Nephron (organoid): ENCODE measurements at regions not wholly inside any gene's neighbourhood (a gene's known extent, or its start where the extent isn't known, plus 50 kb on each side); places are given as distances from the start of the nearest gene placed in this dataset.

Source experiments
- H3K27ac Mint-ChIP-seq, 3 experiments: 2 replicates each; pipeline ENCODE4 v1.8.0; 2020; ENCODE audit warnings: mixed read lengths in 3 of 3, mild to moderate bottlenecking in 2 of 3, moderate library complexity in 1 of 3
- H3K27me3 Mint-ChIP-seq: 2 replicates; pipeline ENCODE4 v1.8.0; 2021; ENCODE audit warnings: low read depth, mild to moderate bottlenecking, moderate library complexity, mixed read lengths
- H3K36me3 Mint-ChIP-seq: 2 replicates; pipeline ENCODE4 v1.8.0; 2020; ENCODE audit warnings: low read depth, mixed read lengths
- H3K4me1 Mint-ChIP-seq: 2 replicates; pipeline ENCODE4 v1.8.0; 2020; ENCODE audit warnings: mixed read lengths
- H3K4me3 Mint-ChIP-seq, 3 experiments: 2 replicates each; pipeline ENCODE4 v1.8.0; 2020; ENCODE audit warnings: mild to moderate bottlenecking in 3 of 3, mixed read lengths in 3 of 3, moderate library complexity in 2 of 3
- H3K9me3 Mint-ChIP-seq: 2 replicates; pipeline ENCODE4 v1.8.0; 2020; ENCODE audit warnings: mixed read lengths
- TF ChIP-seq, protein P1 (sequence below), 3 experiments: fragments of 200-600 bp; sonication (generic); IDR thresholded peaks; one replicate each; pipeline ENCODE4 v1.5.0; 2021; ENCODE audit warnings: antibody characterized with exemption in 3 of 3; ENCODE audit not compliant: unreplicated experiment in 3 of 3

DNA sequence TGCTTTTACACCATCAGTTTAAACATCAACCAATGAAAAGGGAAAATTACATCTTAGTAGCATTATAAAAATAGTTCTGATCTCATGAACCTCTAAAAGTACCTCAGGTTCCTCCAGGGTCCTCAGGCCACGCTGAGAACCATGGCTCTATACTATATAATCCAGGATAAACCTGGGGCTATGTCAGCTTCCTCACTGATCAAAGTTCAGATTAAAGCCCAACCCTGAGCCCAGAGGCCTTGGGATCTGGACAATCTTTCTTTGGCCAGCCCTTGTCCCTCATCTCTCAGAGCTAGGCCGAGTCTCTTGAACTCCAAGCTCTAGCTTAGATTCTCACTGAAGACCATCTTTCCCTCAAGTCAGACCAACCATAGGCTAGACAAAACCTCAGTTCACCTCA is 168.3 kb downstream of the PLPP3 start:
- H3K4me3 Mint-ChIP-seq, result no peak overlapping the region
- H3K27me3 Mint-ChIP-seq, result peaks cover 5% of the 10 kb centered on the region
- H3K36me3 Mint-ChIP-seq, result peaks cover 6% of the 10 kb centered on the region
- TF ChIP-seq, protein P1, sequence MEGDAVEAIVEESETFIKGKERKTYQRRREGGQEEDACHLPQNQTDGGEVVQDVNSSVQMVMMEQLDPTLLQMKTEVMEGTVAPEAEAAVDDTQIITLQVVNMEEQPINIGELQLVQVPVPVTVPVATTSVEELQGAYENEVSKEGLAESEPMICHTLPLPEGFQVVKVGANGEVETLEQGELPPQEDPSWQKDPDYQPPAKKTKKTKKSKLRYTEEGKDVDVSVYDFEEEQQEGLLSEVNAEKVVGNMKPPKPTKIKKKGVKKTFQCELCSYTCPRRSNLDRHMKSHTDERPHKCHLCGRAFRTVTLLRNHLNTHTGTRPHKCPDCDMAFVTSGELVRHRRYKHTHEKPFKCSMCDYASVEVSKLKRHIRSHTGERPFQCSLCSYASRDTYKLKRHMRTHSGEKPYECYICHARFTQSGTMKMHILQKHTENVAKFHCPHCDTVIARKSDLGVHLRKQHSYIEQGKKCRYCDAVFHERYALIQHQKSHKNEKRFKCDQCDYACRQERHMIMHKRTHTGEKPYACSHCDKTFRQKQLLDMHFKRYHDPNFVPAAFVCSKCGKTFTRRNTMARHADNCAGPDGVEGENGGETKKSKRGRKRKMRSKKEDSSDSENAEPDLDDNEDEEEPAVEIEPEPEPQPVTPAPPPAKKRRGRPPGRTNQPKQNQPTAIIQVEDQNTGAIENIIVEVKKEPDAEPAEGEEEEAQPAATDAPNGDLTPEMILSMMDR (IDR thresholded peaks at IDR 0.05; ENCODE audit: unreplicated experiment in 3 of 3), result no peak
- H3K27ac Mint-ChIP-seq, result no peak overlapping the region
- peaks cover 6% of the 10 kb centered on the region for H3K4me1 Mint-ChIP-seq
- H3K9me3 Mint-ChIP-seq, result peaks cover 5% of the 10 kb centered on the region

DNA sequence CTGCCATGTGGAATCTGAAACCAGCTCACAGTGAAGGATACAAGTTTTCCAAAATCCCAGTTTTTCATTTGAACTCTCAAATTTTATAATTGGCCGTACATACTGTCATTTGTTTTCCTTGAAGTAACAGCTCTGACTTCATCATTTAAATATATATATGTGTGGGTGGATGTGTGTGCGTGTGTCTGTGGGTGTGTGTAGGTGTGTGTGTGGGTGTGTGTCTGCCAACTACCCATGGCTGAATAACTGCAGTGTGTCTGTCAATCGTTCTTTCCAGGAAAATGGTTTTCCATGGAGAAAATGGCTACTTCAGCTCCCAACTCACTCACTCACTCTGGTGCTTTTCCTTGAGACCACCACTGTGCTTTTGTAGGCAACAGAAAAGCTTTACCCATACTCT is 169.0 kb downstream of the PLPP3 start:
- no peak overlapping the region for H3K27ac Mint-ChIP-seq
- peaks cover 6% of the 10 kb centered on the region for H3K36me3 Mint-ChIP-seq
- no peak overlapping the region for H3K4me3 Mint-ChIP-seq
- H3K27me3 Mint-ChIP-seq, result peaks cover 4% of the 10 kb centered on the region
- TF ChIP-seq, protein P1 (IDR thresholded peaks at IDR 0.05; ENCODE audit: unreplicated experiment in 3 of 3), result no peak
- H3K4me1 Mint-ChIP-seq, result peaks cover 10% of the 10 kb centered on the region
- peaks cover 5% of the 10 kb centered on the region for H3K9me3 Mint-ChIP-seq

DNA sequence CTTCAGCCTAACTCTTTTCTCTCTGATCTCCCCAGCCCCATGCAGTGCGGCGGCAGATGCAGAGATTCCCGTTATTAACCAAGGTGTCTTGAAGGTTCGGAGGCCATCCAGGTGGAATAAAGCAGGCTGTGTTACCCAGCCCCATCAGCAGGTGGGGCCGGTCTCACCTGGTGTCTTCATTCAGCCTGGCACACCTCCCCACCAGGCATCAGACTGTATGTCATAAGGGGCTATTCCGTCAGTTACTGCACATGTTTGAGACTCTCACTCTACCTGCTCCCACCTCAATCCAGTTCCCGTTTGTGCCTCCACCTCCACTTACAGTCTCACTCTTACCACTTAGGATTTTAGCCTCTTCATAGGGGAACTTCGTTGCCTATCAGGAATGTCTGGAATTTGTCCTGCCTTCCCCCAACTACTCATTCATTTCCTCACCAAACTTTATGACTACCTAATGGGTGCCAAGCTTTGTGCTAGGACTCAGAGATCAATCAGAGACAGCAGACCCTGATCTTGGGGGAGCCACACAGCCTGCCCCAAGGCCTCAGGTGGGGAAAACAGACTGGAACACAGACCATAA is 170.2 kb downstream of the PLPP3 start:
- Mint-ChIP-seq H3K27ac (no peak overlapping the region), H3K4me1 (peaks cover 12% of the 10 kb centered on the region), H3K27me3 (no peaks in the 10 kb centered on the region), H3K4me3 (no peak overlapping the region), H3K36me3 (peaks cover 6% of the 10 kb centered on the region), H3K9me3 (peaks cover 5% of the 10 kb centered on the region)
- TF ChIP-seq, protein P1 (IDR thresholded peaks at IDR 0.05; ENCODE audit: unreplicated experiment in 3 of 3), result no peak

DNA sequence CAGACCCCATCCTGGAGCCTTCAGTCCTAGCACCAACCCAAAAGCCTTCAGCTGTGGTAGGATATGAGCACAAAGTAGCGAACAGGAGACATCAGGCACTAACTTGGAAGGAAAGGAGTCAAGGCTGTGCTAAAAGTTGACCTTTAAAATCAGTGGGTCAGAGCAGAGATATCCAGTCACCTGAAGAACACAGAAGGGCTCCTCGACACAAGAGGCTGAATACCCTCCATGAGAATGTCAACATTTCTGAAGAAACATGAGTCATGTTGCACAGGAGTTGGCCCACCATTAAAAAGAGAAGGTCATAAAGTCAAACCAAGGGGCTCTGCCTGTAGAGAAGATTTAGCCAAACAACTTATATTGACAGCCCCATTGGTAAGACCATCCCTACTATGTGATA is 172.5 kb downstream of the PLPP3 start:
- TF ChIP-seq, protein P1 (IDR thresholded peaks at IDR 0.05; ENCODE audit: unreplicated experiment in 3 of 3), result no peak
- Mint-ChIP-seq H3K4me3 (no peak overlapping the region), H3K27me3 (no peaks in the 10 kb centered on the region), H3K9me3 (peaks cover 5% of the 10 kb centered on the region), H3K36me3 (peaks cover 6% of the 10 kb centered on the region), H3K27ac (no peak overlapping the region), H3K4me1 (peaks cover 12% of the 10 kb centered on the region)

DNA sequence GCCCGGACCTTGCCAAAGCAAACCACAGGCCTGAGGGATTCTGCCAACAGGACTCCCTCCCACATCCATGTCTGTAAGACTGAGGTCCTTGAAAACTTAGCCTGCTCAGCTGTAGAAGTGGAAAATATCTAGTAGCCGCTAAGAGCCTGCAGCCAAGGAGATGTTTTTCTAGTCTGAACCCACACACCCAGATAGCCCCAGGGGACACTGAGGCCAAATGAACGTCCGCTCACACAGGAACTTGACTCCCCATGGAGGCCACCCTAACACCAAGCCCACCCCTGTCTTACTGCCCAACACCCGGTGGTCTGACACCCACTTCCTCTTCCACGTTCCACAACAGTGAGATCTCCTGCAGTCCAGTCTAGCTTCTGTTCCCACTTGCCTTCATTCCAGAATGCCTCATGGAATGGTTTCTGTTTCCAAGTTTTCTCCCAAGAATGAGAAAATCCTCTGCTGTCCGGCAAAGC is 174.8 kb downstream of the PLPP3 start:
- TF ChIP-seq, protein P1 (IDR thresholded peaks at IDR 0.05; ENCODE audit: unreplicated experiment in 3 of 3), result no peak
- H3K36me3 Mint-ChIP-seq, result no peaks in the 10 kb centered on the region
- no peaks in the 10 kb centered on the region for H3K9me3 Mint-ChIP-seq
- H3K27me3 Mint-ChIP-seq, result no peaks in the 10 kb centered on the region
- peak overlapping the region in 1 of 3 experiments; percentile 8 for H3K27ac Mint-ChIP-seq
- H3K4me3 Mint-ChIP-seq, result no peak overlapping the region
- H3K4me1 Mint-ChIP-seq, result peaks cover 12% of the 10 kb centered on the region

DNA sequence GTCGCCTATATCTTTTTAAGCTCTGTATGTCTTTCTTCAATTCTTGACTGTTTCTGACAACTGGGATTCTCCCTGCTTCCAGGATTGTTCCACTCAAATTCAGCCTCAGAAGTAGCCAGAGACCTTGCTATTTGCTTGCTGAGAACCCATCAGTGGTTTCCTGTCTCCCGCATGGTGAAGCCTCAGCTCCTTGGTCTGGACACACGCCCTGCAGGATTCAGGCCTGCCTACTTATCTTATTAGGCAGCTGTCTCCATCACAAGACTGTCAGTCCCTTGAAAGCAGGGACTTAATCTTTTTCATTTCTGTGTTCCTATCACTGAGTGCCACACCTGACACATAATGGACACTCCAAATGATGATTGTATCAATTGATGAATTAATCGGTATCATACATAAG is 175.3 kb downstream of the PLPP3 start:
- H3K27me3 Mint-ChIP-seq, result no peaks in the 10 kb centered on the region
- H3K4me3 Mint-ChIP-seq, result no peak overlapping the region

More for the DNA sequence above, 175.3 kb downstream of the PLPP3 start:
- Mint-ChIP-seq H3K9me3 (no peaks in the 10 kb centered on the region), H3K27ac (no peak overlapping the region), H3K36me3 (no peaks in the 10 kb centered on the region), H3K4me1 (peaks cover 15% of the 10 kb centered on the region)
- TF ChIP-seq, protein P1 (IDR thresholded peaks at IDR 0.05; ENCODE audit: unreplicated experiment in 3 of 3), result no peak
